ENCODE measurements at regions not wholly inside any gene's neighbourhood (a gene's known extent, or its start where the extent isn't known, plus 50 kb on each side); places are given as distances from the start of the nearest gene placed in this dataset.

GRCh38 chr5:117236941-117237340, 662.3 kb upstream of the SEMA6A start (continued):
- TF ChIP-seq MYC (IDR thresholded peaks at IDR 0.05; ENCODE audit: borderline replicate concordance, low read length): no peak
- TF ChIP-seq MAX (IDR thresholded peaks at IDR 0.05): no peak
- TF ChIP-seq TP53 (CRISPR knock-in tag; IDR thresholded peaks at IDR 0.05): no peak
- TF ChIP-seq MAZ (IDR thresholded peaks at IDR 0.05; ENCODE audit: borderline replicate concordance, low read depth, low read length): no peak

- WGBS (ENCODE audit: missing lambda C conversion rate): 39% methylated on average over 5 of the region's 5 CpGs
- no peaks in the 10 kb centered on the region for H3K4me1 ChIP-seq
- no peaks in the 10 kb centered on the region for H3K9me3 ChIP-seq
- H3K4me3 ChIP-seq: no peak overlapping the region
- no peak overlapping the region for H3K27ac ChIP-seq
- ChIA-PET POLR2A (no interaction called here), CTCF (no interaction called here)
- TF ChIP-seq EHMT2 (IDR thresholded peaks at IDR 0.05; ENCODE audit: low read depth) (no peak), GATA3 (IDR thresholded peaks at IDR 0.05; ENCODE audit: borderline replicate concordance) (no peak), ELK1 (IDR thresholded peaks at IDR 0.05; ENCODE audit: low read depth, low read length) (no peak), KDM1A (IDR thresholded peaks at IDR 0.05; ENCODE audit: low read depth) (no peak), POLR2AphosphoS2 (conservative IDR thresholded peaks at IDR 0.05; ENCODE audit: low read length) (no peak), FOXS1 (CRISPR knock-in tag; IDR thresholded peaks at IDR 0.05) (no peak), HOXB5 (CRISPR knock-in tag; IDR thresholded peaks at IDR 0.05) (no peak), TP53 (CRISPR knock-in tag; IDR thresholded peaks at IDR 0.05) (no peak)
- FAIRE-seq (no peak), DNase-seq (ENCODE audit: low read depth in 1 of 2, low spot score in 1 of 2) (no peak), ATAC-seq (no peak)
- H3K4me2 ChIP-seq: no peak overlapping the region
Observed at GRCh38 chr5:117235786-117236185, 661.2 kb upstream of the SEMA6A start.

GRCh38 chr5:117230375-117230774, 655.8 kb upstream of the SEMA6A start:
- H3K9me3 ChIP-seq: no peaks in the 10 kb centered on the region
- no peak overlapping the region for H3K27ac ChIP-seq
- ChIA-PET CTCF (no interaction called here), POLR2A (no interaction called here)
- H3K4me2 ChIP-seq: no peak overlapping the region
- FAIRE-seq (no peak), ATAC-seq (no peak), DNase-seq (ENCODE audit: low read depth in 1 of 2, low spot score in 1 of 2) (no peak)
- 6% methylated on average over 3 of the region's 3 CpGs for WGBS (ENCODE audit: missing lambda C conversion rate)
- no peaks in the 10 kb centered on the region for H3K4me1 ChIP-seq
- H3K4me3 ChIP-seq: no peak overlapping the region
- TF ChIP-seq FOSB (CRISPR knock-in tag; IDR thresholded peaks at IDR 0.05) (no peak), E2F6 (IDR thresholded peaks at IDR 0.05; ENCODE audit: borderline replicate concordance, low read depth) (no peak), CBX8 (IDR thresholded peaks at IDR 0.05) (no peak), TFCP2L1 (CRISPR knock-in tag; IDR thresholded peaks at IDR 0.05) (no peak)

- H3K4me1 ChIP-seq: no peaks in the 10 kb centered on the region
- WGBS (ENCODE audit: missing lambda C conversion rate): 0% methylated on average over 1 of the region's 1 CpG
- TF ChIP-seq CHD4 (IDR thresholded peaks at IDR 0.05; ENCODE audit: borderline replicate concordance) (no peak), ATOH8 (CRISPR knock-in tag; IDR thresholded peaks at IDR 0.05; ENCODE audit: low read depth) (no peak), JUNB (IDR thresholded peaks at IDR 0.05) (no peak), FOSB (CRISPR knock-in tag; IDR thresholded peaks at IDR 0.05) (no peak), EHF (CRISPR knock-in tag; IDR thresholded peaks at IDR 0.05) (no peak), ZFP36 (IDR thresholded peaks at IDR 0.05; ENCODE audit: borderline replicate concordance, partially characterized antibody) (no peak), NPAS2 (CRISPR knock-in tag; IDR thresholded peaks at IDR 0.05; ENCODE audit: borderline replicate concordance) (no peak), FOSL2 (IDR thresholded peaks at IDR 0.05) (no peak), FOSL2 (CRISPR knock-in tag; IDR thresholded peaks at IDR 0.05) (no peak), PBX3 (IDR thresholded peaks at IDR 0.05) (no peak), HOXA7 (CRISPR knock-in tag; IDR thresholded peaks at IDR 0.05) (no peak), SMC3 (IDR thresholded peaks at IDR 0.05) (no peak), GATA3 (IDR thresholded peaks at IDR 0.05; ENCODE audit: borderline replicate concordance) (no peak), KDM1A (IDR thresholded peaks at IDR 0.05; ENCODE audit: low read depth) (no peak), MAFK (IDR thresholded peaks at IDR 0.05; ENCODE audit: partially characterized antibody) (no peak), CBX8 (IDR thresholded peaks at IDR 0.05) (no peak), ELK1 (IDR thresholded peaks at IDR 0.05; ENCODE audit: low read depth, low read length) (no peak), CTCF (IDR thresholded peaks at IDR 0.05) (no peak)
Observed at GRCh38 chr5:117220730-117221129, 646.1 kb upstream of the SEMA6A start.

More at GRCh38 chr5:117220730-117221129, 646.1 kb upstream of the SEMA6A start:
- ChIA-PET POLR2A (no interaction called here), CTCF (no interaction called here)
- ATAC-seq (no peak), DNase-seq (ENCODE audit: low read depth in 1 of 2, low spot score in 1 of 2) (no peak), FAIRE-seq (no peak)
- H3K4me2 ChIP-seq: no peak overlapping the region
- H3K27ac ChIP-seq: no peak overlapping the region
- H3K4me3 ChIP-seq: no peak overlapping the region
- no peaks in the 10 kb centered on the region; the same call in 2 of the 3 replicates for H3K9me3 ChIP-seq
